Cardiac fibroblast (primary cell): ENCODE measurements at regions not wholly inside any gene's neighbourhood (a gene's known extent, or its start where the extent isn't known, plus 50 kb on each side); places are given as distances from the start of the nearest gene placed in this dataset.
A peak's percentile ranks its signal among the peaks of the same experiment; 100 is the strongest.

ENCODE experiments used
- DNase-seq, 2 donors: peaks; one replicate each; pipeline versions ENCODE4 v3.0.0 to v3.0.0-alpha.2; 2010; ENCODE audit warnings: low read depth in 2 of 2
- H3K4me3 ChIP-seq, 2 donors: replicated peaks in 1 of 2; 1 replicate in 1 of 2; 2 replicates in 1 of 2; pipeline ENCODE4 v1.5.1; 2011; ENCODE audit warnings: low read depth in 2 of 2, low read length in 2 of 2, mild to moderate bottlenecking in 2 of 2, moderate library complexity in 1 of 2
- TF ChIP-seq, protein P1 (sequence below): IDR thresholded peaks from one replicate; pipeline ENCODE4 v1.5.1; 2011; ENCODE audit warnings: low read depth, mild to moderate bottlenecking, low read length, inconsistent platforms

DNA sequence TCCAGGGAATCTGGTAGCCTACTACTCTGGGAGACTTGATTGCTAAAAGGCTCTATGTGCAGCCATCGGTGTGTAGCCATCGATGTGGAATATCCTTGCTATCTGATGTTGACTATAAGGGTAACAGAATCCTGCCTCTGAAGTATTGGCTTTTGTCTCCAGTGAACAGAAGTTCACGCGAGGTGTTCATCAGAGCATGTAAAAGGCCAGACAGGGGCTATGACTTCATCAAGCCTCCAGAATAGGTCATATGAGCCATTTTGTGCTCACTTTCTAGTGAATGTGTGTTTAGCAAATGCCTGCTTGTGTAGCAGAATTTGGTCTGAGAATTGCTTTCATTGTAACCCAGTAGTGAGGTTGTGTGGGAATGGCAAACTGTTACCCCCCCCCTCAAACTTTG, 66.8 kb upstream of the RAD23B start:
- DNase-seq = no peak
- TF ChIP-seq, protein P1, sequence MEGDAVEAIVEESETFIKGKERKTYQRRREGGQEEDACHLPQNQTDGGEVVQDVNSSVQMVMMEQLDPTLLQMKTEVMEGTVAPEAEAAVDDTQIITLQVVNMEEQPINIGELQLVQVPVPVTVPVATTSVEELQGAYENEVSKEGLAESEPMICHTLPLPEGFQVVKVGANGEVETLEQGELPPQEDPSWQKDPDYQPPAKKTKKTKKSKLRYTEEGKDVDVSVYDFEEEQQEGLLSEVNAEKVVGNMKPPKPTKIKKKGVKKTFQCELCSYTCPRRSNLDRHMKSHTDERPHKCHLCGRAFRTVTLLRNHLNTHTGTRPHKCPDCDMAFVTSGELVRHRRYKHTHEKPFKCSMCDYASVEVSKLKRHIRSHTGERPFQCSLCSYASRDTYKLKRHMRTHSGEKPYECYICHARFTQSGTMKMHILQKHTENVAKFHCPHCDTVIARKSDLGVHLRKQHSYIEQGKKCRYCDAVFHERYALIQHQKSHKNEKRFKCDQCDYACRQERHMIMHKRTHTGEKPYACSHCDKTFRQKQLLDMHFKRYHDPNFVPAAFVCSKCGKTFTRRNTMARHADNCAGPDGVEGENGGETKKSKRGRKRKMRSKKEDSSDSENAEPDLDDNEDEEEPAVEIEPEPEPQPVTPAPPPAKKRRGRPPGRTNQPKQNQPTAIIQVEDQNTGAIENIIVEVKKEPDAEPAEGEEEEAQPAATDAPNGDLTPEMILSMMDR = no peak
- H3K4me3 ChIP-seq = no peak overlapping the region

DNA sequence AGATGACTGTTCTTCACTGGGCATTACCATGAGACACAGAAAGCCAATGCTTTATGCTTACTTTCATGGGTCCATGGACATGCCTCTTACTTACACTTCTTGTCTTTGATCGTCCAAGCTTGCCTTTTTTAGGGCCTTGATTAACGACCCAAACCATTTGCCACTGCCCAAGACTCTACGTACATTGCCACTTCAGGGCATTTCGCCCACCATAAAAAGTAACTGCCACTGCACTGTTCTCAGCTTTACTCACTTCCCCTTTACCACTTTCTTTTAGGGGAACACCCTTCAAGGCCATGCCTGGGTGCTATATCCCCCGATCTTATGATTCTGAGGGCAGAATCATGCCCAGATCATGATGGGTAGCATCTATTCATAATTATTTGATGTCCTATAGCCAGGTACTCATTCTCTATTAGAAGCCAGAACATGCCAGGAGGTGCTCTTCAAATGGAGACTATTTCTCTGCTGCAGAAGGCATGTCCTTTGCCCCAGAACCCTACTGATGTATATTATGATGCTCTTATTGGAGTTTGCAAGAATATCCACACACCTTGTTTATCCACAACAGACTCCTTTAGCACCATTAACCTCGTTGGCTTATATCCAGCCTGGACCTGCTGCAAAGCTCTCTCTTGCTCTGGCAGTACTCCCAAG, 64.1 kb upstream of the RAD23B start:
- no peak for DNase-seq
- TF ChIP-seq, protein P1 = no peak
- H3K4me3 ChIP-seq = no peak overlapping the region

DNA sequence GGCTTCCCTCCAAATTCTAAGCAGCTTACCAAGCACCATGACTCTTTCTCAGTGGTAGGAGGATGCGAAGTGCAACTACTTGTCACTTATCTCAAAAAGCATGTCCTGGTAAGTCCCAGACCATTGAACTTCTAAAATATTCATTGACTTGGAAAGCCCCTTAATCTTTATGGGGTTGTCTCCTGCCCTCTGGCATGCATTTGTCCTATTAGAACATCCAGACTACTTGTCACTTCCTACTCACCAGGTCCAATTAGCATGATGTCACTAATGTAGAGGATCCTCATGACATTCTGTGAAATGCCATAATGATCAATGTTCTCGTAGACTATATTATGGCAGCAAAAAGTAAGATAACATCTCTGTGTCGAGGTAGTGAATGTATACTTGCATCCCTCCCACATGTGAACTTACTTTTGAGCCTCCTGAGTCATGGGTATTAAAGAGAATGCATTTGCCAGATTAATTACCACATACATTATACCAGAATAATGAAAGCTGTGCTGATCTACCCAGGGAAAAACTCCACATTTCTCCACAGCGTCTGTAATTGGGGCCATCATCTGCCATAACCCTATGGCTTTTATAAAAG, 63.5 kb upstream of the RAD23B start:
- no peak for DNase-seq
- TF ChIP-seq, protein P1 = no peak
- H3K4me3 ChIP-seq = no peak overlapping the region

DNA sequence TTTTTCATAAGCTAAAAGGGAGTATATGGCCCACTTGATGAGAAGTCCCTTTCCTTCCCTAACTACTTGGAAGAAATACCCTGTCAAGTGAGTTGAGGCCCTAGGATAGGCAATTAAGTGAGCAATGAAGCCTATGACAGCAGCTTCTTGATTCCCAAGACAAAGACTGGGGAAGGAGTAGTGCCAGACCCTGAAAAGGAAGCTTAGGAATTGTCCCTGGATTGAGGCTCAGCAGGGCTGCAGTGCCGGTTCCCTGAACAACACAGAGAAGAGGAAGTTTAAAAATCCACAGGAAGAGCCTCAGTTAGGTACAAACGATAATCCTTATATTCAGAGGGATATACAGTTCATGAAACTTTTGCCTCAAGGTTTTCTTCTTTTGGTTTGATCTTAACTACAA, 61.8 kb upstream of the RAD23B start:
- no peak overlapping the region for H3K4me3 ChIP-seq
- DNase-seq = no peak
- TF ChIP-seq, protein P1 = no peak

DNA sequence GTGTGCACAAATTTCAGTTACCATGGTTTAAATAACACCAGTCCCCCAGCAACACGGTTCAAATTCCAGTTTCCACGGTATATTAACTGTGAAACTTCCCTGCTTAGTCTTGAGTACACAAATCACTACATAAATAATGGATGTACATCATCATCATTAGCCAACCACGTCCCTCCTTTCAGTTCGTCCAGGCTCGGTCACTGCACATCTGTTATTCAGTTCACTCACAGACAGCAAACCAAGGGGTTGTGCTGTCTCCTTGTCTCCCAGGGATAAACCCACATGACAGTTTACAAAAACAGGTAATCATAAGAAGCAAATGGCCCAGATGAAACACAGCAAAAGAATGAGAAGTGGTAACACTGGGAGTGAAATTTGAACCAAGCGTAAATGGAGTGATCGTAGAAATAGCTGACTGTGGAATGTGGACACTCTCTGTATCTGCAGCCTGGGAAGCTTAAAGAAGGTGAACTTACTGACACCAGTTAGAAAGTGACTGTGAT, 61.0 kb upstream of the RAD23B start:
- peak overlapping the region in 1 of 2 donors; percentile 35 for H3K4me3 ChIP-seq

DNA sequence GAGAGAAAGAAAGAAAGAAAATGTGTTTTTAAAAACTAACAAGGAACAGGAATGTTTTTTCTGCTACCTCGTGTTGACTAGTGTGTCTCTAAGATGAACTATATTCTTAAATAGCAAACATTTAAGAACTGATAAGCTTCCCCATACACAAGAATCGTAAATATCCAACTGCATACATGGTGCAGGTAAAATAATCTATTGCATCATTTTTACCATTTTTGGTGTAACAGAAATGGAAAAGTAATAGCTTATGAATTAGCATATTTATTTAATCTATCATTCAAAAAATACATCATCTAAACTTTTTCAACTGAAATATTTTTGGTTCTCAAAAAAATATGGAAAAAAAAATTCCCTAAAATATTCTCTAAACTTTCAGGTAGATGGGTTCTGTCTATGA, 59.7 kb upstream of the RAD23B start:
- DNase-seq = no peak
- H3K4me3 ChIP-seq = no peak overlapping the region
- TF ChIP-seq, protein P1 = no peak

More for the DNA sequence above, 61.0 kb upstream of the RAD23B start:
- TF ChIP-seq, protein P1 = no peak
- DNase-seq = peak; percentile 25 to 60

DNA sequence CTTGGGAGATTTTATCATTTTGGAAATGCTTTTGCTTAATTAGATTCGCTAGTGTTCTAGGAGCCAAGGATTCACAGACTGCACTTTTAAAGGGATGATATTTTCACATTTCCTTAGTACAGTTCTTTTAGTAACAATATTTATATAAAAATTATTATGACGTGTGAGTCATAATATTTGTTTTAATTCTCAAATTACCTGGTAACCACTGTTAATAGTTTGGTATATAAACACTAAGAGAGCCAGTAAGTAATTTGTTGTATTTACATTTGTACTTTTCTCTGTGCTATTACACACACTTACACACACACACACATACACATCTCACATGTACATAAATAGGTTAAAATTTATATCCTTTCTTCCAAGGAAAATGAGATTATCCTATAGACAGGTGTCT, 58.8 kb upstream of the RAD23B start:
- TF ChIP-seq, protein P1 = no peak
- no peak for DNase-seq
- no peak overlapping the region for H3K4me3 ChIP-seq
